22Rv1 (cell line): ENCODE measurements at regions not wholly inside any gene's neighbourhood (a gene's known extent, or its start where the extent isn't known, plus 50 kb on each side); places are given as distances from the start of the nearest gene placed in this dataset.

Source experiments
- H3K27ac ChIP-seq: fragments of 450-650 bp; 2 replicates; pipeline ENCODE4 v1.5.1; 2017
- CTCF ChIP-seq: fragments of 450-650 bp; IDR thresholded peaks from 2 replicates; pipeline ENCODE4 v1.5.1; 2017; ENCODE audit warnings: mild to moderate bottlenecking
- ZFX ChIP-seq: fragments of 450-650 bp; IDR thresholded peaks from 2 replicates; pipeline ENCODE4 v1.6.1; 2017; ENCODE audit warnings: antibody characterized with exemption, borderline replicate concordance

- TF ChIP-seq ZFX (no peak), CTCF (no peak)
- H3K27ac ChIP-seq = no peak overlapping the region
These were observed 732.6 kb downstream of the ROBO2 start for GRCh38 chr3:77772459-77772858.

GRCh38 chr3:77773084-77773483 lies 733.2 kb downstream of the ROBO2 start:
- TF ChIP-seq CTCF (no peak), ZFX (no peak)
- H3K27ac ChIP-seq = no peak overlapping the region

- TF ChIP-seq ZFX (no peak), CTCF (no peak)
- no peak overlapping the region for H3K27ac ChIP-seq
These were observed 740.5 kb downstream of the ROBO2 start for GRCh38 chr3:77780278-77780996.

GRCh38 chr3:77786216-77786615 lies 746.3 kb downstream of the ROBO2 start:
- TF ChIP-seq ZFX (no peak), CTCF (no peak)
- H3K27ac ChIP-seq = no peak overlapping the region

GRCh38 chr3:77795013-77795412 lies 755.1 kb downstream of the ROBO2 start:
- TF ChIP-seq CTCF (no peak), ZFX (no peak)
- no peak overlapping the region for H3K27ac ChIP-seq

- TF ChIP-seq CTCF = no peak
- TF ChIP-seq ZFX = no peak
- no peak overlapping the region for H3K27ac ChIP-seq
These were observed 759.4 kb downstream of the ROBO2 start for GRCh38 chr3:77799278-77799677.

GRCh38 chr3:77800893-77801292 lies 761.0 kb downstream of the ROBO2 start:
- TF ChIP-seq ZFX = no peak
- TF ChIP-seq CTCF = no peak

More at GRCh38 chr3:77800893-77801292, 761.0 kb downstream of the ROBO2 start:
- no peak overlapping the region for H3K27ac ChIP-seq
